ENCODE measurements at regions not wholly inside any gene's neighbourhood (a gene's known extent, or its start where the extent isn't known, plus 50 kb on each side); places are given as distances from the start of the nearest gene placed in this dataset.

GRCh38 chr3:104614564-104614963 lies 752.1 kb upstream of the ALCAM start:
- no peak for DNase-seq (ENCODE audit: low read depth in 2 of 2)

- no peak for DNase-seq (ENCODE audit: low read depth in 2 of 2)
These were observed 738.4 kb upstream of the ALCAM start for GRCh38 chr3:104628185-104628789.

- DNase-seq (ENCODE audit: low read depth in 2 of 2) = no peak
These were observed 737.7 kb upstream of the ALCAM start for GRCh38 chr3:104629038-104629437.

GRCh38 chr3:104631254-104631653 lies 735.5 kb upstream of the ALCAM start:
- no peak for DNase-seq (ENCODE audit: low read depth in 2 of 2)

GRCh38 chr3:104632521-104632920 lies 734.2 kb upstream of the ALCAM start:
- no peak for DNase-seq (ENCODE audit: low read depth in 2 of 2)

DNA sequence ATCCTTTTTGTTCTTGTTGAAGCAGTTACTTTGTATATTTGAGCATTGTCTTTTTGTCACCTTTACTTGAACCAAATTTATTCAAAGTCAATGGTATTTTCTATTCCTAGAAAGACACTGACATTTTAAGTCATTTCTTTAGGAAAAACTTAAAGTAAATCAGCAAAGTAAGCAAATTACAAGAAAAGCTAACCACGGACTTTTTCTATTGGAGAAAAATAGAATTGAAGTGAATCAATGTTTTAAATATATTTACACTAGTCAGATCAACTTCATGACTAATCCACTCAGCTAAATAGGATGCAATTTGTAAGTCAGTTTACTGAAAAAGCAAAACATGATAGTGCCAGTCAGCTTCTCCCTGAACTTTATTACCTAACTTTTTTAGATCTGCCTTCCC lies 733.8 kb upstream of the ALCAM start:
- DNase-seq (ENCODE audit: low read depth in 2 of 2) = no peak

- DNase-seq (ENCODE audit: low read depth in 2 of 2) = no peak
These were observed 730.7 kb upstream of the ALCAM start for GRCh38 chr3:104635872-104636580.

GRCh38 chr3:104642827-104643226 lies 723.9 kb upstream of the ALCAM start:
- no peak for DNase-seq (ENCODE audit: low read depth in 2 of 2)

DNA sequence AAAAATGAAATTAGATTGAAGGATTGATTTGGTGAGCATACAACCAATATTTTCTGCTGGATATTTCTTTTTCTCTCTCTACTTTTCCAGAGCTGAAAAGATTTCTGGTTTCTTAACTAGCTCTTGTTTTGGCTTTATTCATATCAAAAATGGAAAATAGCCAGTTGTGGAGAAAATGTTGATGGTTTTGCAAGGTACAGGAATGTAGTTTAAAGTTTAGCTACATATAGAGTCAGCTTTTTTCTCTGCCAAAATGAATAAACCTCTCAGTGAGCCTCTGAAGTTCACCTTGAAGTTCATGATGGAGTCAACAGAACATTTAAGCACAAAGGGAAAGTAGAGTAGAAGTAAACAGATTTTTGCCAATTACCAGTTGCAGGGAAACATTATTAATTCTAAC lies 720.5 kb upstream of the ALCAM start:
- no peak for DNase-seq (ENCODE audit: low read depth in 2 of 2)

- DNase-seq (ENCODE audit: low read depth in 2 of 2) = no peak
These were observed 717.9 kb upstream of the ALCAM start for GRCh38 chr3:104648823-104649222.

- no peak for DNase-seq (ENCODE audit: low read depth in 2 of 2)
These were observed 697.6 kb upstream of the ALCAM start for GRCh38 chr3:104669083-104669482.

DNA sequence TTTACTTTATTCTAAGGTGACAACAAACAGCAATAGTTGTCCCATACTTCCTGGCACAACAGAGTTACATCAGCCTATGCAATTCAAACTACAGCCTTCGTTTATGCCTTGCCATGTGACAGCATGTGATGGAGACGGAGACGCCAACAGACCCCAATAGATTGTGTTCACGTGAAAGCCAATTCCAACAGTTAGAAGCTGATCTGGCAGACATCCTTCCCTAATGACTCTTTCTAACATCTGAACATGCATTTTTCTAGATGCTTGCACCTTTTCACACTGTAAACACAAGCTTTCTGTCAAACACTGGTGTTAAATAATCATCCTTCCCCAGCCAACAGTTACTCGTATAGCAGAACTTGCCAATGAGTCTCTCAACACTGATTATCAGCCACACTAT lies 694.4 kb upstream of the ALCAM start:
- no peak for DNase-seq (ENCODE audit: low read depth in 2 of 2)

- DNase-seq (ENCODE audit: low read depth in 2 of 2) = no peak
These were observed 692.7 kb upstream of the ALCAM start for GRCh38 chr3:104673981-104674380.

DNA sequence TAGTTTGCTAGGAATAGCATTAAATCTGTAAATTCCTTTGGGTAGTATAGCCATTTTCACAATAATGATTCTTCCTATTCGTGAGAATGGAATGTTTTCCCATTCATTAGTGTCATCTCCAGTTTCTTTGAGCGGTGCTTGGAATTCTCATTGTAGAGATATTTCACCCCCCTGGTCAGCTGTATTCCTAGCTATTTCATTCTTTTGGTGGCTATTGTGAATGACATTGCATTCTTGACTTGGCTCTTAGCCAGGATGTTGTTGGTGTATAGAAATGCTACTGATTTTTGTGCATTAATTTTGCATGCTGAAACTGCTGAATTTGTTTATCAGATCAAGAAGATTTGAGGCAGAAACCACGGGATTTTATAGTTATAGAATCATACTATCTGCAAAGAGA lies 690.5 kb upstream of the ALCAM start:
- DNase-seq (ENCODE audit: low read depth in 2 of 2) = no peak

- DNase-seq (ENCODE audit: low read depth in 2 of 2) = no peak
These were observed 688.8 kb upstream of the ALCAM start for GRCh38 chr3:104677932-104678331.

GRCh38 chr3:104685492-104685891 lies 681.2 kb upstream of the ALCAM start:
- no peak for DNase-seq (ENCODE audit: low read depth in 2 of 2)

- no peak for DNase-seq (ENCODE audit: low read depth in 2 of 2)
These were observed 679.3 kb upstream of the ALCAM start for GRCh38 chr3:104687362-104687761.

- no peak for DNase-seq (ENCODE audit: low read depth in 2 of 2)
These were observed 670.2 kb upstream of the ALCAM start for GRCh38 chr3:104696470-104696869.

DNA sequence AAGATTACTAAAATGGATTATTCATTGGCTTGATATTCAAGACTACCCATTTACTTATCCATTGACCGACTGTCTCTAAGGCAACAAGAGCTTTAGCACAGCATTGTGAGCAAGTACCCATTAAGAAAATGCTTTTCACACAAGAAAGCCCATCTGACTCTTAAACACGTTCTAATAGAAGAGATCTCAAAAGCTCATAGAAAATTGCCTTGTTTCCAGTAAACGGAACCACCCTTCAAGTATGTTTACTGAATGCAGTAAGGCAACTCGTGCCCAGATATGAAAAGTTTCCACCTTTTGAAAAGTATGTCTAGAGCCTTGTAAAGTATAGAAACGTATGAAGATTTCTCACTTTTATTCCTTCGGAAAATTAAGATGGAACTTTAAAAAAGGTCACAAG lies 655.3 kb upstream of the ALCAM start:
- no peak for DNase-seq (ENCODE audit: low read depth in 2 of 2)

GRCh38 chr3:104715972-104716371 lies 650.7 kb upstream of the ALCAM start:
- no peak for DNase-seq (ENCODE audit: low read depth in 2 of 2)

DNA sequence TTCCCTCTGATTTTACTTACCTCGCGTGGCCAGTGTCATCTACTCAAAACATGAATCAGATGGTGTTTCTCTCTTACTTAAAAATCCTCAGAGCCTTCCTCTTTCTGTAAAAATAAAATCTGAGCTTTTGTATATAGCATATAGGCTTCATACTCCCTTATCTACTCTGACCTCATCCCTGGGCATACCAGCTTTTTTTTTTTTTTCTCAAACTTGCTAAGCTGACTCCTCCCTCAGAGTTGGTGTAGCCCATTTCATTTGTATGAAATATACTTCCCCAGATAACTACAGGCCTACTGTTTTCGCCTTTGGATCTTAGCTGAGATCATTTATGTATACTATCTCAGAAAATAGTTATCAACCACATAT lies 648.9 kb upstream of the ALCAM start:
- DNase-seq (ENCODE audit: low read depth in 2 of 2) = no peak

GRCh38 chr3:104723000-104723399 lies 643.7 kb upstream of the ALCAM start:
- DNase-seq (ENCODE audit: low read depth in 2 of 2) = no peak

GRCh38 chr3:104731074-104731473 lies 635.6 kb upstream of the ALCAM start:
- DNase-seq (ENCODE audit: low read depth in 2 of 2) = no peak

DNA sequence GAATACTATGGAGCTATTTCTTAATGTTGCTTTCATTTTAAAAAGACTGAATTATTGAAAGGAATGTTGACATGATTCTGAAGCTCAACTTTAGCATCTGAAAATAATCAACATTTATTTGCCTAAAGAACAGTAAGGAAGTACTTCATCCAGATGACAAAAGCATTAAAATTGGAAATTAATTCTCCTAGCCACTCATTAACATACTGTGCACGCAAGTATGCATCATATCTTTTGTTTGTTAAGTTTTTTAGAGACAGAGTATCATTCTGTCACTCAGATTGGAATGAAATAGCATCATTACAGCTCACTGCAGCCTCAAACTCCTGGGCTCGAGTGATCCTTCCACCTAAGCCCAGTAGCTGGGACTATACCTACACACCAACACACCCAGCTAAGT lies 632.1 kb upstream of the ALCAM start:
- DNase-seq (ENCODE audit: low read depth in 2 of 2) = no peak
